Effector memory CD8-positive, alpha-beta T cell (primary cell): ENCODE measurements at regions not wholly inside any gene's neighbourhood (a gene's known extent, or its start where the extent isn't known, plus 50 kb on each side); places are given as distances from the start of the nearest gene placed in this dataset.

Experiments
- ATAC-seq: fragments of 150-1000 bp; cut with Tn5 transposase; replicated peaks from 2 replicates; pipeline ENCODE4 v1.10.0; 2021; ENCODE audit warnings: mild to moderate bottlenecking, moderate library complexity
- DNase-seq, 3 experiments: peaks; one replicate each; pipeline ENCODE4 v3.0.0; 2021
- H3K27ac Mint-ChIP-seq, 2 donors: one replicate each; pipeline ENCODE4 v1.8.0; 2022; ENCODE audit warnings: mild to moderate bottlenecking in 2 of 2, mixed read lengths in 2 of 2, moderate library complexity in 2 of 2
- H3K27me3 Mint-ChIP-seq, 2 donors: one replicate each; pipeline ENCODE4 v1.8.0; 2022; ENCODE audit warnings: mixed read lengths in 2 of 2
- H3K36me3 Mint-ChIP-seq: one replicate; pipeline ENCODE4 v1.8.0; 2022; ENCODE audit warnings: mild to moderate bottlenecking, moderate library complexity, mixed read lengths; ENCODE audit not compliant: insufficient read depth
- H3K4me1 Mint-ChIP-seq, 2 donors: one replicate each; pipeline ENCODE4 v1.8.0; 2022; ENCODE audit warnings: low read depth in 2 of 2, mixed read lengths in 2 of 2
- H3K4me3 Mint-ChIP-seq, 2 donors: one replicate each; pipeline ENCODE4 v1.8.0; 2022; ENCODE audit warnings: mild to moderate bottlenecking in 2 of 2, mixed read lengths in 2 of 2, moderate library complexity in 2 of 2
- H3K9me3 Mint-ChIP-seq, 2 donors: one replicate each; pipeline ENCODE4 v1.8.0; 2022; ENCODE audit warnings: mixed read lengths in 2 of 2

- no peak overlapping the region for H3K4me3 Mint-ChIP-seq
- H3K27me3 Mint-ChIP-seq, result no peaks in the 10 kb centered on the region
- ATAC-seq, result no peak
- H3K27ac Mint-ChIP-seq, result no peak overlapping the region
- H3K36me3 Mint-ChIP-seq, result no peaks in the 10 kb centered on the region
- H3K9me3 Mint-ChIP-seq, result peaks cover 10 to 12% of the 10 kb centered on the region in 2 donors
- no peak for DNase-seq
- H3K4me1 Mint-ChIP-seq, result no peaks in the 10 kb centered on the region
These were observed 369.6 kb downstream of the CYLC2 start for GRCh38 chr9:103364753-103365152.

GRCh38 chr9:103371152-103371551 lies 376.0 kb downstream of the CYLC2 start:
- Mint-ChIP-seq H3K27ac (no peak overlapping the region), H3K4me1 (no peaks in the 10 kb centered on the region), H3K27me3 (no peaks in the 10 kb centered on the region), H3K9me3 (peaks cover 0 to 2% of the 10 kb centered on the region in 2 donors), H3K4me3 (no peak overlapping the region), H3K36me3 (no peaks in the 10 kb centered on the region)
- no peak for ATAC-seq
- DNase-seq, result no peak

GRCh38 chr9:103372828-103373227 lies 377.7 kb downstream of the CYLC2 start:
- no peaks in the 10 kb centered on the region for H3K4me1 Mint-ChIP-seq
- ATAC-seq, result no peak
- no peak for DNase-seq
- no peaks in the 10 kb centered on the region for H3K36me3 Mint-ChIP-seq
- H3K27ac Mint-ChIP-seq, result no peak overlapping the region
- peaks cover 0 to 4% of the 10 kb centered on the region in 2 donors for H3K9me3 Mint-ChIP-seq
- H3K27me3 Mint-ChIP-seq, result no peaks in the 10 kb centered on the region
- H3K4me3 Mint-ChIP-seq, result no peak overlapping the region

GRCh38 chr9:103377667-103378066 lies 382.5 kb downstream of the CYLC2 start:
- no peaks in the 10 kb centered on the region for H3K36me3 Mint-ChIP-seq
- no peaks in the 10 kb centered on the region for H3K27me3 Mint-ChIP-seq
- no peak for DNase-seq
- H3K4me3 Mint-ChIP-seq, result no peak overlapping the region
- no peak for ATAC-seq
- H3K4me1 Mint-ChIP-seq, result no peaks in the 10 kb centered on the region
- peaks cover 4 to 7% of the 10 kb centered on the region in 2 donors for H3K9me3 Mint-ChIP-seq
- no peak overlapping the region for H3K27ac Mint-ChIP-seq

GRCh38 chr9:103397868-103398600 lies 402.9 kb downstream of the CYLC2 start:
- Mint-ChIP-seq H3K9me3 (no peaks in the 10 kb centered on the region), H3K4me1 (no peaks in the 10 kb centered on the region), H3K36me3 (no peaks in the 10 kb centered on the region), H3K27ac (no peak overlapping the region), H3K27me3 (no peaks in the 10 kb centered on the region), H3K4me3 (no peak overlapping the region)
- ATAC-seq (no peak), DNase-seq (no peak)

GRCh38 chr9:103399535-103399934 lies 404.4 kb downstream of the CYLC2 start:
- Mint-ChIP-seq H3K9me3 (no peaks in the 10 kb centered on the region), H3K27me3 (no peaks in the 10 kb centered on the region), H3K27ac (no peak overlapping the region), H3K4me1 (no peaks in the 10 kb centered on the region), H3K36me3 (no peaks in the 10 kb centered on the region), H3K4me3 (no peak overlapping the region)
- ATAC-seq (no peak), DNase-seq (no peak)

- Mint-ChIP-seq H3K9me3 (no peaks in the 10 kb centered on the region), H3K27ac (no peak overlapping the region), H3K4me3 (no peak overlapping the region), H3K36me3 (no peaks in the 10 kb centered on the region), H3K4me1 (no peaks in the 10 kb centered on the region), H3K27me3 (no peaks in the 10 kb centered on the region)
- no peak for DNase-seq
- ATAC-seq, result no peak
These were observed 412.1 kb downstream of the CYLC2 start for GRCh38 chr9:103407260-103407659.

- H3K4me3 Mint-ChIP-seq, result no peak overlapping the region
- DNase-seq (no peak), ATAC-seq (no peak)
- H3K4me1 Mint-ChIP-seq, result no peaks in the 10 kb centered on the region
- H3K27me3 Mint-ChIP-seq, result no peaks in the 10 kb centered on the region
- no peaks in the 10 kb centered on the region for H3K36me3 Mint-ChIP-seq
- no peaks in the 10 kb centered on the region for H3K9me3 Mint-ChIP-seq
- no peak overlapping the region for H3K27ac Mint-ChIP-seq
These were observed 414.9 kb downstream of the CYLC2 start for GRCh38 chr9:103410059-103410458.

- DNase-seq, result no peak
- Mint-ChIP-seq H3K4me1 (no peaks in the 10 kb centered on the region), H3K27me3 (no peaks in the 10 kb centered on the region), H3K4me3 (no peak overlapping the region), H3K27ac (no peak overlapping the region), H3K9me3 (peaks cover 0 to 5% of the 10 kb centered on the region in 2 donors), H3K36me3 (no peaks in the 10 kb centered on the region)
- ATAC-seq, result no peak
These were observed 432.6 kb downstream of the CYLC2 start for GRCh38 chr9:103427696-103428095.

- no peak for DNase-seq
- H3K4me1 Mint-ChIP-seq, result no peaks in the 10 kb centered on the region
These were observed 435.3 kb downstream of the CYLC2 start for GRCh38 chr9:103430469-103430868.

GRCh38 chr9:103431809-103432208 lies 436.7 kb downstream of the CYLC2 start:
- H3K36me3 Mint-ChIP-seq, result no peaks in the 10 kb centered on the region

More at GRCh38 chr9:103430469-103430868, 435.3 kb downstream of the CYLC2 start:
- H3K27ac Mint-ChIP-seq, result no peak overlapping the region
- H3K36me3 Mint-ChIP-seq, result no peaks in the 10 kb centered on the region
- H3K27me3 Mint-ChIP-seq, result no peaks in the 10 kb centered on the region
- H3K4me3 Mint-ChIP-seq, result no peak overlapping the region
- no peak for ATAC-seq
- peaks cover 0 to 5% of the 10 kb centered on the region in 2 donors for H3K9me3 Mint-ChIP-seq

GRCh38 chr9:103444176-103444575 lies 449.0 kb downstream of the CYLC2 start:
- Mint-ChIP-seq H3K4me1 (no peaks in the 10 kb centered on the region), H3K9me3 (peaks cover 2 to 5% of the 10 kb centered on the region in 2 donors), H3K36me3 (no peaks in the 10 kb centered on the region), H3K27me3 (no peaks in the 10 kb centered on the region), H3K27ac (no peak overlapping the region), H3K4me3 (no peak overlapping the region)
- no peak for ATAC-seq
- DNase-seq, result no peak

More at GRCh38 chr9:103431809-103432208, 436.7 kb downstream of the CYLC2 start:
- DNase-seq (no peak), ATAC-seq (no peak)
- H3K9me3 Mint-ChIP-seq, result peaks cover 7 to 9% of the 10 kb centered on the region in 2 donors
- H3K27ac Mint-ChIP-seq, result no peak overlapping the region
- H3K27me3 Mint-ChIP-seq, result no peaks in the 10 kb centered on the region
- H3K4me1 Mint-ChIP-seq, result no peaks in the 10 kb centered on the region
- H3K4me3 Mint-ChIP-seq, result no peak overlapping the region

- no peaks in the 10 kb centered on the region for H3K36me3 Mint-ChIP-seq
- no peaks in the 10 kb centered on the region for H3K4me1 Mint-ChIP-seq
- H3K27me3 Mint-ChIP-seq, result no peaks in the 10 kb centered on the region
These were observed 463.7 kb downstream of the CYLC2 start for GRCh38 chr9:103458826-103459225.

GRCh38 chr9:103471241-103471640 lies 476.1 kb downstream of the CYLC2 start:
- ATAC-seq, result no peak
- Mint-ChIP-seq H3K27ac (no peak overlapping the region), H3K4me1 (no peaks in the 10 kb centered on the region), H3K36me3 (no peaks in the 10 kb centered on the region), H3K9me3 (peaks cover 13 to 22% of the 10 kb centered on the region in 2 donors), H3K27me3 (no peaks in the 10 kb centered on the region), H3K4me3 (no peak overlapping the region)
- no peak for DNase-seq

More at GRCh38 chr9:103458826-103459225, 463.7 kb downstream of the CYLC2 start:
- no peak for ATAC-seq
- no peak for DNase-seq
- no peak overlapping the region for H3K27ac Mint-ChIP-seq
- no peak overlapping the region for H3K4me3 Mint-ChIP-seq
- H3K9me3 Mint-ChIP-seq, result peaks cover 2 to 7% of the 10 kb centered on the region in 2 donors
